MM.1S (cell line): ENCODE measurements at regions not wholly inside any gene's neighbourhood (a gene's known extent, or its start where the extent isn't known, plus 50 kb on each side); places are given as distances from the start of the nearest gene placed in this dataset.

Experiments
- DNase-seq: peaks from one replicate; pipeline ENCODE4 v3.0.0-alpha.2; 2015
- H2AFZ ChIP-seq: fragments of 300-600 bp; sonication (generic); 2 replicates; pipeline ENCODE4 v1.6.0; 2016; ENCODE audit warnings: antibody characterized with exemption, low read length
- H3F3A ChIP-seq: fragments of 300-600 bp; sonication (generic); 2 replicates; pipeline ENCODE4 v1.6.1; 2016; ENCODE audit warnings: mild to moderate bottlenecking, antibody characterized with exemption, low read length, moderate library complexity, mixed read lengths; ENCODE audit not compliant: insufficient read depth
- H3K27ac ChIP-seq: fragments of 300-600 bp; sonication (generic); 2 replicates; pipeline ENCODE4 v1.5.1; 2016; ENCODE audit warnings: mild to moderate bottlenecking, low read length
- H3K27me3 ChIP-seq: fragments of 300-600 bp; sonication (generic); replicated peaks from 2 replicates; pipeline ENCODE4 v1.6.0; 2016; ENCODE audit warnings: low read length; ENCODE audit not compliant: insufficient read depth
- H3K36me3 ChIP-seq: fragments of 300-600 bp; sonication (generic); replicated peaks from 2 replicates; pipeline ENCODE4 v1.6.1; 2016; ENCODE audit warnings: mild to moderate bottlenecking, low read length, mixed read lengths; ENCODE audit not compliant: insufficient read depth
- H3K4me1 ChIP-seq: fragments of 300-600 bp; sonication (generic); 2 replicates; pipeline ENCODE4 v1.6.1; 2016; ENCODE audit warnings: low read length, mixed read lengths
- H3K4me2 ChIP-seq: fragments of 300-600 bp; sonication (generic); 2 replicates; pipeline ENCODE4 v1.6.0; 2016; ENCODE audit warnings: low read depth, low read length
- H3K4me3 ChIP-seq: fragments of 300-600 bp; sonication (generic); 2 replicates; pipeline ENCODE4 v1.5.1; 2016; ENCODE audit warnings: low read length, mixed read lengths
- H3K79me2 ChIP-seq: fragments of 300-600 bp; sonication (generic); 2 replicates; pipeline ENCODE4 v1.6.1; 2016; ENCODE audit warnings: mixed run types, low read length, mixed read lengths
- H3K9ac ChIP-seq: fragments of 300-600 bp; sonication (generic); 2 replicates; pipeline ENCODE4 v1.6.1; 2016; ENCODE audit warnings: low read length, mixed read lengths
- H3K9me2 ChIP-seq: fragments of 300-600 bp; sonication (generic); replicated peaks from 2 replicates; pipeline ENCODE4 v1.6.1; 2016; ENCODE audit warnings: mild to moderate bottlenecking, low read length, mixed read lengths; ENCODE audit not compliant: insufficient read depth
- H3K9me3 ChIP-seq: fragments of 300-600 bp; sonication (generic); replicated peaks from 2 replicates; pipeline ENCODE4 v1.6.1; 2016; ENCODE audit warnings: mild to moderate bottlenecking, low read length, mixed read lengths; ENCODE audit not compliant: insufficient read depth
- H4K20me1 ChIP-seq: fragments of 300-600 bp; sonication (generic); 2 replicates; pipeline ENCODE4 v1.6.1; 2016; ENCODE audit warnings: mild to moderate bottlenecking, low read length, moderate library complexity, mixed read lengths; ENCODE audit not compliant: insufficient read depth
- CTCF ChIP-seq: fragments of 300-600 bp; sonication (generic); IDR thresholded peaks from 2 replicates; pipeline ENCODE4 v1.5.1; 2016; ENCODE audit warnings: antibody characterized with exemption, low read length, mixed read lengths
- EZH2 ChIP-seq: fragments of 300-600 bp; sonication (generic); optimal IDR thresholded peaks from 2 replicates; pipeline ENCODE3; 2017; ENCODE audit warnings: low read depth, mild to moderate bottlenecking, antibody characterized with exemption, low read length, mixed read lengths
- EZH2phosphoT487 ChIP-seq: fragments of 300-600 bp; sonication (generic); IDR thresholded peaks from 2 replicates; pipeline ENCODE4 v1.6.1; 2018; ENCODE audit warnings: antibody characterized with exemption, low read length

- no peak overlapping the region for H2AFZ ChIP-seq
- H3K4me3 ChIP-seq, result no peak overlapping the region
- no peaks in the 10 kb centered on the region for H3F3A ChIP-seq
- H3K27me3 ChIP-seq, result no peaks in the 10 kb centered on the region
- H3K36me3 ChIP-seq, result no peaks in the 10 kb centered on the region
- H3K79me2 ChIP-seq, result no peaks in the 10 kb centered on the region
- no peaks in the 10 kb centered on the region for H3K4me1 ChIP-seq
- H3K27ac ChIP-seq, result no peak overlapping the region
- no peak overlapping the region for H3K4me2 ChIP-seq
- TF ChIP-seq EZH2, result no peak
- TF ChIP-seq CTCF, result no peak
- TF ChIP-seq EZH2phosphoT487, result no peak
- no peak overlapping the region for H3K9ac ChIP-seq
- H3K9me3 ChIP-seq, result no peaks in the 10 kb centered on the region
- no peak for DNase-seq
- H4K20me1 ChIP-seq, result no peaks in the 10 kb centered on the region
- no peaks in the 10 kb centered on the region for H3K9me2 ChIP-seq
Measured at GRCh38 chr16:76071690-76072089, 205.5 kb upstream of the CNTNAP4 start.

DNA sequence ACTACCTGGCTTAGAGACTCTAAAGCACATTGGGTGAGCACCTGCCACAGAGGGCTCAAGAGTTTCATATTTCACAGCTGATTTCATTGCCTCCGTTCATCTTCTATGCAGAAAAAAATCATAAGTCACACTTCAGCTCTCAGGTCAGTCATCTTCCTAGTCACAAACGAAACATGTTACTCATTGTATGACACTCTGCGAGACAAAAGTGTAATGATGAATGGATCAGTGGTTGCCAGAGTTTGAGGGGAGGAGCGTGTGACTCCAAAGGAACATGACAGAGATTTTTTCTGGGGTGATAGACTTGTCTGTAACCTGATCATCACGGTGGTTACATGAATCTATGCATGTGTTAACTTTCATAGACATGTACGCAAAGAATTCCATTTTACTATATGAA, 195.2 kb upstream of the CNTNAP4 start:
- H3F3A ChIP-seq, result no peaks in the 10 kb centered on the region
- H3K9me2 ChIP-seq, result no peaks in the 10 kb centered on the region
- H3K4me3 ChIP-seq, result no peak overlapping the region
- no peaks in the 10 kb centered on the region for H4K20me1 ChIP-seq
- no peaks in the 10 kb centered on the region for H3K9me3 ChIP-seq
- no peaks in the 10 kb centered on the region for H3K4me1 ChIP-seq
- H3K36me3 ChIP-seq, result no peaks in the 10 kb centered on the region
- H3K27me3 ChIP-seq, result no peaks in the 10 kb centered on the region
- TF ChIP-seq CTCF, result no peak
- no peak for TF ChIP-seq EZH2
- no peak for TF ChIP-seq EZH2phosphoT487
- no peak overlapping the region for H3K9ac ChIP-seq
- no peak overlapping the region for H3K27ac ChIP-seq
- H3K4me2 ChIP-seq, result no peak overlapping the region
- no peak for DNase-seq
- H3K79me2 ChIP-seq, result no peaks in the 10 kb centered on the region
- H2AFZ ChIP-seq, result no peak overlapping the region

DNA sequence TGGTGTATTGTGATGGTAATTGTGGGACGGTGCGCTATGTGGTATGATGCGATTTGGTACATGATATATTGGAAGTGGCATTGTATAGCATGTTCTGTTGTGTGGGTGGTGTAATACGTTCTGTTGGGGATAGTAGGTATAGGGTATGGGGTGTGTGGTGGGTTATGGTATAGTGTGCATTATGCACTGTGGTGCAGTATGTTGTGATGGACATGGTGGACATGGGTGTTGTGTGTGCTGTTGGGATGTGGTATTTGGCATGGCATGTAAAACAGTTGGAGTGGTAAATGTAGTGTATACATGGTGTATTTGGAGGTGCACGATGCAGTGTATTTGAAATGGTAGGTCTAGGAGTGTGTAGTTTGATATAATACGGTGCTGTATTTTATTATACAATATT, 170.6 kb upstream of the CNTNAP4 start:
- TF ChIP-seq EZH2 (no peak), EZH2phosphoT487 (no peak), CTCF (no peak)
- H3K4me1 ChIP-seq, result no peaks in the 10 kb centered on the region

GRCh38 chr16:76108460-76108859, 168.7 kb upstream of the CNTNAP4 start:
- Histone ChIP-seq H3K4me2 (no peak overlapping the region), H4K20me1 (no peaks in the 10 kb centered on the region), H3K9me3 (no peaks in the 10 kb centered on the region), H3K4me1 (no peaks in the 10 kb centered on the region), H3F3A (no peaks in the 10 kb centered on the region), H3K27ac (no peak overlapping the region), H3K79me2 (no peaks in the 10 kb centered on the region), H3K9me2 (no peaks in the 10 kb centered on the region), H3K9ac (no peak overlapping the region), H3K36me3 (no peaks in the 10 kb centered on the region), H2AFZ (no peak overlapping the region), H3K4me3 (no peak overlapping the region), H3K27me3 (no peaks in the 10 kb centered on the region)
- no peak for DNase-seq
- TF ChIP-seq CTCF, result no peak

More for the DNA sequence above, 170.6 kb upstream of the CNTNAP4 start:
- Histone ChIP-seq H4K20me1 (no peaks in the 10 kb centered on the region), H3K27ac (no peak overlapping the region), H3K27me3 (no peaks in the 10 kb centered on the region), H3K4me3 (no peak overlapping the region), H3K9ac (no peak overlapping the region), H3K4me2 (no peak overlapping the region), H3K36me3 (no peaks in the 10 kb centered on the region), H3K9me2 (no peaks in the 10 kb centered on the region), H3K9me3 (no peaks in the 10 kb centered on the region), H3K79me2 (no peaks in the 10 kb centered on the region), H2AFZ (no peak overlapping the region), H3F3A (no peaks in the 10 kb centered on the region)
- DNase-seq, result no peak
